Liver (tissue), 7 donors: ENCODE measurements at regions not wholly inside any gene's neighbourhood (a gene's known extent, or its start where the extent isn't known, plus 50 kb on each side); places are given as distances from the start of the nearest gene placed in this dataset.

ENCODE experiments used
- DNase-seq: peaks from one replicate; pipeline ENCODE4 v3.0.0-alpha.2; 2017; ENCODE audit warnings: low spot score
- H3K27ac ChIP-seq, 2 donors: one replicate each; pipeline ENCODE4 v1.7.0; 2013; ENCODE audit warnings: inconsistent platforms in 2 of 2, low read length in 2 of 2, control low read depth in 1 of 2, low read depth in 1 of 2, mild to moderate bottlenecking in 1 of 2
- H3K27me3 ChIP-seq, 4 donors: one replicate each; pipeline versions ENCODE4 v1.6.1 to v1.7.0; 2013; ENCODE audit warnings: low read length in 3 of 4, inconsistent platforms in 1 of 4, mild to moderate bottlenecking in 1 of 4, moderate library complexity in 1 of 4; ENCODE audit not compliant: control insufficient read depth in 4 of 4, insufficient read depth in 4 of 4
- H3K36me3 ChIP-seq, 4 donors: one replicate each; pipeline versions ENCODE4 v1.6.1 to v1.7.0; 2013; ENCODE audit warnings: low read length in 3 of 4, mild to moderate bottlenecking in 3 of 4, low read depth in 1 of 4, moderate library complexity in 1 of 4; ENCODE audit not compliant: control insufficient read depth in 4 of 4, insufficient read depth in 3 of 4
- H3K4me1 ChIP-seq, 4 donors: one replicate each; pipeline versions ENCODE4 v1.6.1 to v1.7.0; 2013; ENCODE audit warnings: low read length in 3 of 4, mild to moderate bottlenecking in 3 of 4, moderate library complexity in 1 of 4; ENCODE audit not compliant: control insufficient read depth in 4 of 4, insufficient read depth in 4 of 4
- H3K4me3 ChIP-seq, 3 donors: one replicate each; pipeline versions ENCODE4 v1.6.1 to v1.7.0; 2013; ENCODE audit warnings: low read length in 3 of 3, control low read depth in 1 of 3, low read depth in 1 of 3, mild to moderate bottlenecking in 1 of 3
- H3K9ac ChIP-seq, 2 donors: one replicate each; pipeline ENCODE4 v1.7.0; 2013; ENCODE audit warnings: low read length in 2 of 2, mild to moderate bottlenecking in 2 of 2, moderate library complexity in 2 of 2, control low read depth in 1 of 2, low read depth in 1 of 2
- H3K9me3 ChIP-seq, 4 donors: one replicate each; pipeline versions ENCODE4 v1.6.1 to v1.7.0; 2013; ENCODE audit warnings: low read length in 3 of 4; ENCODE audit not compliant: control insufficient read depth in 4 of 4
- ATF3 ChIP-seq: IDR thresholded peaks from 2 replicates; pipeline ENCODE4 v1.6.1; 2016; ENCODE audit warnings: antibody characterized with exemption
- EGR1 ChIP-seq, 2 donors: IDR thresholded peaks; 2 replicates each; pipeline ENCODE4 v1.6.1; 2016 to 2018; ENCODE audit warnings: antibody characterized with exemption in 2 of 2, low read depth in 2 of 2
- FOXA2 ChIP-seq: IDR thresholded peaks from 2 replicates; pipeline ENCODE4 v1.6.1; 2016; ENCODE audit warnings: antibody characterized with exemption
- HNF4A ChIP-seq, 2 donors: conservative IDR thresholded peaks; 2 replicates each; pipeline ENCODE4 v1.6.1; 2016; ENCODE audit warnings: antibody characterized with exemption in 2 of 2, mild to moderate bottlenecking in 2 of 2
- HNF4G ChIP-seq: IDR thresholded peaks from 2 replicates; pipeline ENCODE4 v1.6.1; 2016; ENCODE audit warnings: antibody characterized with exemption
- JUND ChIP-seq, 2 donors: IDR thresholded peaks; 2 replicates each; pipeline ENCODE4 v1.6.1; 2016; ENCODE audit warnings: antibody characterized with exemption in 2 of 2
- MAX ChIP-seq: IDR thresholded peaks from 2 replicates; pipeline ENCODE4 v1.6.1; 2016; ENCODE audit warnings: antibody characterized with exemption
- REST ChIP-seq: IDR thresholded peaks from 2 replicates; pipeline ENCODE4 v1.6.1; 2016; ENCODE audit warnings: antibody characterized with exemption, mild to moderate bottlenecking
- RXRA ChIP-seq, 2 donors: IDR thresholded peaks; 2 replicates each; pipeline ENCODE4 v1.6.1; 2017 to 2018; ENCODE audit warnings: antibody characterized with exemption in 2 of 2, mild to moderate bottlenecking in 1 of 2
- TAF1 ChIP-seq: conservative IDR thresholded peaks from 2 replicates; pipeline ENCODE4 v1.6.1; 2016; ENCODE audit warnings: antibody characterized with exemption, mild to moderate bottlenecking
- ZBTB33 ChIP-seq: IDR thresholded peaks from 2 replicates; pipeline ENCODE4 v1.6.1; 2016; ENCODE audit warnings: antibody characterized with exemption
- WGBS: extraction: QIAGEN DNeasy Blood & Tissue Kit; methylation state at CpG from one replicate; pipeline ENCODE4 v1.1.7; 2013; 5-methylcytosine and 5-hydroxymethylcytosine counted together
- donor health status: healthy.
- donor health status: healthy.
- donor health status: healthy.
- donor health status: healthy.

- Histone ChIP-seq H3K36me3 (no peaks in the 10 kb centered on the region), H3K27ac (no peak overlapping the region), H3K9ac (no peak overlapping the region), H3K4me1 (peaks cover 0 to 2% (median 0%) of the 10 kb centered on the region in 4 donors), H3K4me3 (no peak overlapping the region), H3K27me3 (no peaks in the 10 kb centered on the region), H3K9me3 (no peaks in the 10 kb centered on the region)
- WGBS, result 95% methylated on average over 1 of the region's 1 CpG
- TF ChIP-seq FOXA2, result no peak
- peak; percentile 56 to 70 for TF ChIP-seq HNF4A (conservative IDR thresholded peaks at IDR 0.05)
- TF ChIP-seq HNF4G, result no peak
- DNase-seq, result no peak
These were observed 190.1 kb downstream of the TM2D1 start for GRCh38 chr1:61534847-61535246.

GRCh38 chr1:61533546-61533945 is 191.4 kb downstream of the TM2D1 start:
- no peak overlapping the region for H3K4me3 ChIP-seq
- no peaks in the 10 kb centered on the region for H3K36me3 ChIP-seq
- no peak overlapping the region for H3K27ac ChIP-seq
- H3K9me3 ChIP-seq, result no peaks in the 10 kb centered on the region
- H3K27me3 ChIP-seq, result no peaks in the 10 kb centered on the region
- WGBS, result 61% methylated on average over 1 of the region's 1 CpG
- TF ChIP-seq JUND (IDR thresholded peaks at IDR 0.05), result no peak
- no peak for TF ChIP-seq HNF4A (conservative IDR thresholded peaks at IDR 0.05)
- no peak for TF ChIP-seq EGR1 (IDR thresholded peaks at IDR 0.05; ENCODE audit: low read depth in 2 of 2)
- TF ChIP-seq ATF3, result no peak
- no peak for TF ChIP-seq TAF1
- TF ChIP-seq HNF4G, result no peak
- TF ChIP-seq REST, result no peak
- no peak for TF ChIP-seq ZBTB33
- H3K4me1 ChIP-seq, result peaks cover 0 to 2% (median 0%) of the 10 kb centered on the region in 4 donors
- no peak overlapping the region for H3K9ac ChIP-seq
- DNase-seq, result no peak

- no peak for DNase-seq
- H3K4me3 ChIP-seq, result no peak overlapping the region
- no peaks in the 10 kb centered on the region for H3K27me3 ChIP-seq
- H3K9me3 ChIP-seq, result no peaks in the 10 kb centered on the region
- H3K4me1 ChIP-seq, result peaks cover 0 to 2% (median 0%) of the 10 kb centered on the region in 4 donors
- TF ChIP-seq RXRA (IDR thresholded peaks at IDR 0.05), result no peak
- no peak for TF ChIP-seq HNF4G
- no peak for TF ChIP-seq MAX
- no peak for TF ChIP-seq TAF1
- H3K27ac ChIP-seq, result no peak overlapping the region
- H3K36me3 ChIP-seq, result no peaks in the 10 kb centered on the region
- H3K9ac ChIP-seq, result no peak overlapping the region
- WGBS, result 84% methylated on average over 2 of the region's 2 CpGs
These were observed 193.2 kb downstream of the TM2D1 start for GRCh38 chr1:61531716-61532115.
